H1 (cell line): ENCODE measurements at regions not wholly inside any gene's neighbourhood (a gene's known extent, or its start where the extent isn't known, plus 50 kb on each side); places are given as distances from the start of the nearest gene placed in this dataset.
"Not testable (repeated sequence)": the region's sequence is repeated elsewhere in the genome, so short reads cannot be mapped to it uniquely, and the experiment has no call there.

Experiments used
- CTCF ChIA-PET: fragments of 300-600 bp; sonication (Branson Sonifier 250); formaldehyde crosslinking; loops from one replicate; lab custom pipeline; 2021; ENCODE audit not compliant: partially characterized antibody; lab: Charles Lee
- POLR2A ChIA-PET: fragments of 300-600 bp; sonication (Branson Sonifier 250); formaldehyde crosslinking; loops from one replicate; lab custom pipeline; 2021; ENCODE audit warnings: inconsistent platforms; ENCODE audit not compliant: partially characterized antibody; lab: Charles Lee
- DNase-seq, 2 experiments: peaks; one replicate each; pipeline versions ENCODE4 v3.0.0 to v3.0.0-alpha.2; 2010 to 2022; ENCODE audit warnings: low spot score in 2 of 2, low read depth in 1 of 2, mixed read lengths in 1 of 2
- FAIRE-seq: peaks from 2 replicates; lab custom pipeline; 2011; peaks lifted over from hg19 to GRCh38; lab: Jason Lieb, UNC
- H2AFZ ChIP-seq: 2 replicates; pipeline ENCODE4 v1.8.1; 2012; ENCODE audit warnings: low read length, inconsistent platforms
- H2AK5ac ChIP-seq: 2 replicates; pipeline ENCODE4 v1.6.1; 2013; ENCODE audit warnings: low read depth, low read length
- H2BK120ac ChIP-seq: replicated peaks from 2 replicates; pipeline ENCODE3; 2013; ENCODE audit warnings: low read depth, low read length, inconsistent platforms
- H2BK12ac ChIP-seq: 2 replicates; pipeline ENCODE4 v1.6.1; 2013; ENCODE audit warnings: low read depth, low read length
- H2BK15ac ChIP-seq: 2 replicates; pipeline ENCODE4 v1.6.1; 2013; ENCODE audit warnings: low read length
- H2BK20ac ChIP-seq: 2 replicates; pipeline ENCODE4 v1.6.1; 2013; ENCODE audit warnings: low read length
- H2BK5ac ChIP-seq: 2 replicates; pipeline ENCODE4 v1.6.1; 2013; ENCODE audit warnings: low read depth, low read length
- H3K14ac ChIP-seq: 2 replicates; pipeline ENCODE4 v1.6.1; 2013; ENCODE audit warnings: inconsistent platforms; ENCODE audit not compliant: insufficient read length
- H3K18ac ChIP-seq: 2 replicates; pipeline ENCODE4 v1.6.1; 2013; ENCODE audit warnings: low read length; ENCODE audit errors: extremely low read depth
- H3K23ac ChIP-seq: 2 replicates; pipeline ENCODE4 v1.6.1; 2013; ENCODE audit warnings: inconsistent platforms; ENCODE audit not compliant: insufficient read length
- H3K23me2 ChIP-seq: 2 replicates; pipeline ENCODE4 v1.6.1; 2013; ENCODE audit warnings: low read depth, low read length
- H3K27ac ChIP-seq: 2 replicates; pipeline ENCODE4 v1.6.1; 2011; ENCODE audit warnings: low read depth, low read length, inconsistent platforms
- H3K27me3 ChIP-seq, 4 experiments: replicated peaks in 1 of 4; 1 replicate in 1 of 4; 2 replicates in 3 of 4; pipeline versions ENCODE4 v1.6.1 to v1.8.1; 2011 to 2013; ENCODE audit warnings: low read length in 3 of 4, mild to moderate bottlenecking in 3 of 4, inconsistent platforms in 2 of 4, mixed read lengths in 2 of 4, moderate library complexity in 1 of 4; ENCODE audit not compliant: control insufficient read depth in 3 of 4, insufficient read depth in 3 of 4; ENCODE audit errors: extremely low read depth in 1 of 4
- H3K36me3 ChIP-seq, 4 experiments: 2 replicates each; pipeline versions ENCODE4 v1.6.1 to v1.8.1; 2011 to 2013; ENCODE audit warnings: mild to moderate bottlenecking in 4 of 4, low read length in 3 of 4, moderate library complexity in 2 of 4, control low read depth in 1 of 4, inconsistent platforms in 1 of 4; ENCODE audit not compliant: insufficient read depth in 4 of 4, control insufficient read depth in 2 of 4
- H3K4ac ChIP-seq: replicated peaks from 2 replicates; pipeline ENCODE3; 2013; ENCODE audit warnings: low read length, low read depth, mixed read lengths, inconsistent platforms; ENCODE audit not compliant: insufficient read length
- H3K4me1 ChIP-seq, 4 experiments: replicated peaks in 1 of 4; 1 replicate in 1 of 4; 2 replicates in 3 of 4; pipeline versions ENCODE4 v1.6.1 to v1.8.1; 2011 to 2013; ENCODE audit warnings: low read length in 3 of 4, inconsistent platforms in 2 of 4, mixed read lengths in 1 of 4; ENCODE audit not compliant: insufficient read depth in 4 of 4, control insufficient read depth in 3 of 4
- H3K4me2 ChIP-seq, 2 experiments: 2 replicates each; pipeline versions ENCODE4 v1.6.1 to v1.8.1; 2011 to 2013; ENCODE audit warnings: low read depth in 2 of 2, low read length in 2 of 2, control low read depth in 1 of 2, inconsistent platforms in 1 of 2, mild to moderate bottlenecking in 1 of 2; ENCODE audit not compliant: insufficient read depth in 1 of 2
- H3K4me3 ChIP-seq, 4 experiments: fragments of 200-600, 300-600 bp in 1 of 4; sonication (generic), shearing (Covaris generic), sonication (Bioruptor Twin) in 1 of 4; 2 replicates each; pipeline versions ENCODE4 v1.5.1 to v1.8.1; 2011 to 2016; ENCODE audit warnings: low read length in 4 of 4, low read depth in 3 of 4, control low read depth in 2 of 4, inconsistent platforms in 2 of 4, mild to moderate bottlenecking in 2 of 4, mixed read lengths in 1 of 4, moderate library complexity in 1 of 4; ENCODE audit not compliant: insufficient read depth in 2 of 4; ENCODE audit errors: extremely low read depth in 1 of 4
- H3K56ac ChIP-seq: replicated peaks from 2 replicates; pipeline ENCODE3; 2013; ENCODE audit warnings: low read depth, mild to moderate bottlenecking, mixed read lengths, low read length, inconsistent platforms; ENCODE audit not compliant: insufficient read length
- H3K79me1 ChIP-seq: 2 replicates; pipeline ENCODE4 v1.6.1; 2013; ENCODE audit warnings: low read depth, low read length, control low read depth
- H3K79me2 ChIP-seq, 2 experiments: 2 replicates each; pipeline versions ENCODE4 v1.6.1 to v1.8.1; 2012 to 2013; ENCODE audit warnings: low read length in 2 of 2, mild to moderate bottlenecking in 2 of 2, inconsistent platforms in 1 of 2; ENCODE audit not compliant: insufficient read depth in 2 of 2, control insufficient read depth in 1 of 2
- H3K9ac ChIP-seq, 4 experiments: replicated peaks in 1 of 4; 1 replicate in 1 of 4; 2 replicates in 3 of 4; pipeline versions ENCODE4 v1.6.1 to v1.8.1; 2011 to 2013; ENCODE audit warnings: low read depth in 3 of 4, low read length in 3 of 4, control low read depth in 2 of 4, mild to moderate bottlenecking in 2 of 4, moderate library complexity in 2 of 4, inconsistent platforms in 1 of 4; ENCODE audit errors: extremely low read depth in 1 of 4
- H3K9me3 ChIP-seq, 2 experiments: 2 replicates each; pipeline versions ENCODE4 v1.6.1 to v1.8.1; 2012 to 2013; ENCODE audit warnings: mild to moderate bottlenecking in 2 of 2, moderate library complexity in 2 of 2, control low read depth in 1 of 2, inconsistent platforms in 1 of 2, low read depth in 1 of 2, low read length in 1 of 2, mixed read lengths in 1 of 2; ENCODE audit not compliant: insufficient read depth in 2 of 2
- H4K20me1 ChIP-seq, 2 experiments: replicated peaks in 1 of 2; 2 replicates each; pipeline versions ENCODE3 to v1.8.1; 2011 to 2013; ENCODE audit warnings: inconsistent platforms in 2 of 2, low read length in 2 of 2, mild to moderate bottlenecking in 1 of 2; ENCODE audit not compliant: insufficient read depth in 2 of 2, control insufficient read depth in 1 of 2
- H4K5ac ChIP-seq: 2 replicates; pipeline ENCODE4 v1.6.1; 2013; ENCODE audit warnings: low read length, low read depth, mixed read lengths, inconsistent platforms; ENCODE audit not compliant: insufficient read length
- H4K8ac ChIP-seq: 2 replicates; pipeline ENCODE4 v1.8.0; 2013; ENCODE audit warnings: mild to moderate bottlenecking, moderate library complexity, low read length, inconsistent platforms; ENCODE audit not compliant: insufficient read depth; ENCODE audit errors: extremely low read depth
- H4K91ac ChIP-seq: replicated peaks from 2 replicates; pipeline ENCODE3; 2013; ENCODE audit warnings: low read length, mixed read lengths, inconsistent platforms; ENCODE audit not compliant: insufficient read length
- WGBS, 2 experiments: shearing (Covaris generic) in 1 of 2; methylation state at CpG; one replicate each; pipeline versions ENCODE4 v1.1.6 to v1.1.7; 2013 to 2015; ENCODE audit warnings: low lambda C conversion rate in 2 of 2, mixed read lengths in 2 of 2, inconsistent platforms in 1 of 2, low coverage in 1 of 2, missing lambda C conversion rate in 1 of 2; ENCODE audit not compliant: insufficient replicate concordance in 2 of 2, insufficient coverage in 1 of 2, insufficient read length in 1 of 2; ENCODE audit errors: extremely low coverage in 1 of 2, missing lambda C conversion rate in 1 of 2; 5-methylcytosine and 5-hydroxymethylcytosine counted together

DNA sequence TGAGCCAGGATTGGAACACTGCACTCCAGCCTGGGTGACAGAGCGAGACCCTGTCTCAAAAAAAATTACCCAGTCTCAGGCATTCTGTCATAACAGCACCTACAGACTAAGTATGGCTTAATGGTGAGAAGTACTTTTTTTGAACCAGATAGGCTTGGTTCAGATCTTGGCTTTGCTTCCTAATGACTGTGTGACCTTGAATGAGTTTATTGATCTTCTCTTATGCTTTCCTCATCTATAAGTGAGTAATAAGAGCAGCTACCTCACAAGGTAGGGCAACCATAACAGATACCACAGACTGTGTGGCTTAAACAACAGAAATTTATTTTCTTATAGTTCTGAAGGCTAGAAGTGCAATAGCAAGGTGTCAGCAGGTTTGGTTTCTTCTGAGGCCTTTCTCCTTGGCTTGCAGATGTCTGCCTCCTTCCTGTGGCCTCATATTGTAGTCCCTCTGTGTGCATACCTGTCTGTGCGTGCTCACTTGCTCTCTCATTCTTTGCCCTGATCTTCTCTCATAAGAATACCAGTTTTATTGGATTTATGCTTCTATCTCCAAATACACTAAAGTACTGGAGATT is 87.7 kb downstream of the METTL2B start:
- H2AK5ac ChIP-seq, H2BK12ac ChIP-seq, H4K8ac ChIP-seq, H3K79me2 ChIP-seq, H2BK120ac ChIP-seq, H3K36me3 ChIP-seq, H3K23me2 ChIP-seq, H3K4me1 ChIP-seq, H3K9me3 ChIP-seq, H3K18ac ChIP-seq, H3K56ac ChIP-seq, H3K9ac ChIP-seq, H3K27me3 ChIP-seq, H2BK5ac ChIP-seq, H3K23ac ChIP-seq, H4K91ac ChIP-seq, POLR2A ChIA-PET, FAIRE-seq, H2AFZ ChIP-seq, H3K79me1 ChIP-seq, H3K4ac ChIP-seq, DNase-seq, H3K27ac ChIP-seq, H2BK15ac ChIP-seq, H3K4me3 ChIP-seq, H3K14ac ChIP-seq, H2BK20ac ChIP-seq, H3K4me2 ChIP-seq, H4K5ac ChIP-seq, H4K20me1 ChIP-seq, CTCF ChIA-PET: not testable (repeated sequence)
- 96% methylated on average over 1 of the region's 2 CpGs; no CpG with 5 or more reads in 1 of the 2 experiments for WGBS, 2 experiments
